NCI-H82 treated with DMSO at 0.1 percent for 48 hours (cell line): ENCODE measurements at regions not wholly inside any gene's neighbourhood (a gene's known extent, or its start where the extent isn't known, plus 50 kb on each side); places are given as distances from the start of the nearest gene placed in this dataset.
"Not testable (repeated sequence)": the region's sequence is repeated elsewhere in the genome, so short reads cannot be mapped to it uniquely, and the experiment has no call there.

Source experiments
- DNase-seq: peaks from one replicate; lab custom pipeline; 2025; ENCODE audit not compliant: unreplicated experiment; lab: John Stamatoyannopoulos, UW

DNA sequence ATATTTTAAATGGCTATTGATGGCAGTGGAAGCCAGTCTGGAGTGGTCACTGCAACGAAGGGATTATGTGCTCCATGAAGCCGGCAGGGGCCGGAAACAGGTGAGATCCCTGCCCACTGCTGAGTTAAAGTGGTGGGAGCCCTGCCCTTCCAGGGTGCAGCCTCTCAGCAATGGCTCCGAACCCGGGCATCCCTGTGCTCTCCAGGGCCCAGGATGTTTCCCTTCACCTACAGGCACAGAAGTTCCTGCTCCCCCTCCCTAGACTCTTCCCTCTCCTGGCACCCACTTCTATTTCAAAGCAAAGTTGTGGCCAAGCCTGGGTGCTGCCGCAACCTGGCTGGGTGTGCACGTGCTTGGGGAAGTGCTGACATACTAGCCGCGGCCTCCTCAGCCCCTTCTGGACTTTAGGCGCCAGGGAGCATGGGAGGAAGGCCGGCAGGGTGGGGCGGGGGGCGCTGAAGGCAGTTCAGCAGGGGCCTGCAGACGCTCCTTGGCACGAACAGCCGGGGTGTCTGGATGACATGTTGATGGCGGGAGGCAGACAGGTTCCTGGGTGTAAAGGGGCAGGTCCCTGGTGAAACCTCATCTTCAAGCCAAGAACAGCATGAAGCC, 452.3 kb downstream of the HTR1B start:
- no peak for DNase-seq

DNA sequence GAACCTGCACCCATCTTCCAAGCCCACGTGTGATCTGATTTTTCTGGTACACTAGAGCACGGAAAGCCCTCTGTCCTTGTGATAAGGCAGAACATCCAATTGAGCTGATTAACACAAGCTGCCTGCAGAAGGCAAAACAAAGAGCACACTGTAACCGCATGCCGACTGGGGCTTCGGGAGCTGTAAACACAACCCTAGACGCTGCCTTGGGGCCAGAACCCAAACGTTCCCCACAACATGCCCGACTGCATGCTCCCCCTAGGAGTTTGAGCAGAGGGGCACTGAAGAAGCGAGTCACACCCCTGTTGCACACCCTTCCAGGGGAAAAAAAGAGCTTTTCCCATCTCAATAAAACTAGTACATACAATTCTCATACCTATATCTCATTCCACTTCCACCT, 470.7 kb downstream of the HTR1B start:
- DNase-seq: no peak

DNA sequence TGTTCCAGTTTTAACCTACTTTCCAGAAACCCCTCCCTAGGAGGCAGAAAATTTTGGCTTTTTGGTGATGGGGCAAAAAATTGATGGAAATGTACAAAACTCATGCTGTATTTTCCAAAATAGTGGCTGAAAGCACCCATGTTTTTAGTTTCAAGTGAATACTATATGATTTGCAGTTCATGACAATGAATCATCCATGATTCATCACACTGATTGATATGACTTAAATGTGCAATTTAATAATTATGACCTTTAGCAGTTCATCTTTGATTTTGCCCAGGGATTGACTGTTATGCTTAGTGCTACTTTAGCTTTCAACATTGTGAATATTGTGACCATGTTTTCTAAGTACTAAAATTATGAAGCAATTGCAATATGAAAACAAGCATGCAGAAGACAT, 478.7 kb downstream of the HTR1B start:
- no peak for DNase-seq

DNA sequence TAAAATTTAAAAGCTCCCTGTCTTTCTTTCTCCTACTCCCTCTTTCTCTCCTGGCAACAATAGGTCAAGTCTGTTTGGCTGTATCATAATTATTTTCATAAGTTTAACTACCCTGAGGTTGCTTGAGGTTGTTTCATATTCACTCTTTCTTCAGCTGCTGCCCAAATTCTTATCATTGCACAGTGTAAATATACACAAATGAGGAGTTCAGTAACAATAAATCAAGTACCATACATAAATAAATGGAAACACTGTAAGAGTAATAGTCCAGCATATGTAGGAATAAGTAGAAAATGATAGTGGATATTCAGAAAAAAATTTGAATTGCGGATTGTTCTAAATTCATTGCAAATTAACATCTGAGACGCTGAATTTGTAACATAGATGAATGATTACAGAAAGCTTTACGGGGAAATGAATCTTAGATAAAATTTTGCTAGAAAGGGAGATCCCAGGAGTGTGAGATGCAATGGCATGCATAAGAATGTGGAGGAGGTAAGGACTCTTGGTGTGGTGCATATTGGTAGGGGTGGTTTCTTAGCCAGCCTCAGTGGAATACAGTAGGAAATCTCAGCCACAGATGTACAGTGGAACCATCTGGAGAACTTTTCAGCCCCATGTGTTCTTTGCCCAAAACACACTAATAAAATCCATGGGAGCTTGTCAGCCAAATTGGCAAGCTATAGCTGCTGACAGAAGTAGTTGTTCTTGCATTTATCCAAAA, 480.7 kb downstream of the HTR1B start:
- no peak for DNase-seq

DNA sequence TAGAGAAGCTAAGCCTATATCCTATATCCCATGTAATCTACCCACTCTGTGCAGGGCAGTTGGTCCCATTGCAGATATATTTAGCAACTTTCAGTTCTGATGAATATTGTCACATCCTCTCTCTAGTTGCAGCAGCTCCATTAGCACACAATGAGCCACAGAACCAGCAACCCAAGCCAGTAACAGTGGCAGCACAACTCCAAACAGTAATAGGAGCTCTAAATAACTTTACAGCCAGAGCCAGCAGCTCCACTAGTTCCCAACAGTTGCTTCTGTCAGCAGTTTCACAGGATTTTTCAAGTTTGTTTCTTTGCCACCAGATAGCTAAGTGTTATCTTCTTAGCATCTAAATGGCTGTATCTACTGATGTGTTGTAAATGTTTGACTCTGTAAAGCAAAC, 490.8 kb downstream of the HTR1B start:
- DNase-seq: no peak

DNA sequence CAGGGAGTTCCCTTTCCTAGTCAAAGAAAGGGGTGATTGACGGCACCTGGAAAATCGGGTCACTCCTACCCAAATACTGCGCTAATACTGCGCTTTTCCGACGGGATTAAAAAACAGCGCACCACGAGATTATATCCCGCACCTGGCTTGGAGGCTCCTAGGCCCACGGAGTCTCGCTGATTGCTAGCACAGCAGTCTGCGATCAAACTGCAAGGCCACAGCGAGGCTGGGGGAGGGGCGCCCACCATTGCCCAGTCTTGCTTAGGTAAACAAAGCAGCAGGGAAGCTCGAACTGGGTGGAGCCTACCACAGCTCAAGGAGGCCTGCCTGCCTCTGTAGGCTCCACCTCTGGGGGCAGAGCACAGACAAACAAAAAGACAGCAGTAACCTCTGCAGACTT, 504.1 kb downstream of the HTR1B start:
- not testable (repeated sequence) for DNase-seq

DNA sequence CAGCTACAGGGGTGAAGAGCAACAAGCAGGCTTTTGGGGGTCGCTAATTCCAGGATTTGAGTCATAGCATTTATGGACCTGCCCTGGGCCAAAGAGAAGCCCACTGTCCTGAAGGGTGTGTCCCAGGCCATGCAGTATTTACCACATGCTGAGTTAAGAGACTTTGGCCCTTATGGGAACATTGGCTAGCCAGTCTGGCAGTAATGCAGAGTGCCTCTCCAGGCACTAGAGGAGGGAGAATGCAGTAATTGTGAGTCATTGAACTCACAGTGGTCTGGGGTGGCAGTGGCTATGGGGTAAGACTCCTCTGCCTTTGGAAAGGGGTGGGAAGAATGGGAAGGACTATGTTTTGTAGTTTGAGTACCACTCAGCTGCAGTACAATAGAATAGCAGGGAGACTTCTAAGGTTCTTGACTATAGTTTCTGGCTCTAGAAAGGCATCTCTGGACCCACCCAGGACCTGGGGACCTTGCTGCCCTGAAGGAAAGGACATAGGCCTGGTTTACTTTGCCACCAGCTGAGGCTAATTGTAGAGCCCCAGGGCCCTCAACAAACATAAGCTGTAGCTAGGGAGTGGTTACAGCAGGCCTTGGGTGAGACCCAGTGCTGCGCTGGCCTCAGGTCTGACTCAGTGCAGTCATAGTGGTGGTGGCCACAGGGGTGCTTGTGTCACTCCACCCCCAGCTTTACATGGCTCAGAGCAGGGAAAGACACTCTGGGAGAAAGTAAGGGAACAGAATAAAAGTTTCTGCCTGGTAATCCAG, 520.9 kb downstream of the HTR1B start:
- no peak for DNase-seq

DNA sequence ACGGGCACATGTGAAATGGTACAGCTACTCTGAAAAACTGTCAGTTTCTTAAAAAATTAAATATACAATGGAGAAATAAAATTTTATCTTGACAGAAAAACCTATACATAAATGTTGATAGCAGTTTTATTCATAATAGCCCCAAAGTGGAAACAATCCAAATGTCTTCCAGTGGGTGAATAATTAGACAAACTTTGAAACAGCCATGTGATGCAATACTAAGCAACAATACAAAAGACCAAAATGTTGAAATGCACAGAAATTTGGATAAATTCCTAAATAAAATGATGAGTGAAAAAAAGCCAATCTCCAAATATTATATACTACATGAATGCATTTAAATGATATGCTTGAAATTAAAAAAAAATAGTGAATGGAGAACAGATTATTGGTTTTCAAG, 523.1 kb downstream of the HTR1B start:
- no peak for DNase-seq

DNA sequence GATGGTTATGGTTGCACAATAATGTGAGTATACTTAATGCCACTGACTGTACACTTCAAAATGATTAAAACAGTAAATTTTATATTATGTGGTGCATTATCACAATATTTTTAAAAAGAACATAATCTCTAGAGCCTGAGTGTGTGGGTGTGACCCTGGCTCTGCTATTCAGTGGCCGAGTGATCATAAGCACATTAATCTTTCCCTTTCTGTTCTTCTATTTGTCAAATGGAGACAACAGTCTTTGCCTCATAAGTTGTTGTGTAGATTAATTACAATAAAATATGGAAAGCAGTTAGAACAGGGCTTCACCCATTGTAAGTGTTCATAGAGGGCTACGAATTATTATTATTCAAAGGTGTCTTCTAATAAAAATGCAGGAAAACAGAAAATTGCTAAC, 548.6 kb downstream of the HTR1B start:
- DNase-seq: no peak

DNA sequence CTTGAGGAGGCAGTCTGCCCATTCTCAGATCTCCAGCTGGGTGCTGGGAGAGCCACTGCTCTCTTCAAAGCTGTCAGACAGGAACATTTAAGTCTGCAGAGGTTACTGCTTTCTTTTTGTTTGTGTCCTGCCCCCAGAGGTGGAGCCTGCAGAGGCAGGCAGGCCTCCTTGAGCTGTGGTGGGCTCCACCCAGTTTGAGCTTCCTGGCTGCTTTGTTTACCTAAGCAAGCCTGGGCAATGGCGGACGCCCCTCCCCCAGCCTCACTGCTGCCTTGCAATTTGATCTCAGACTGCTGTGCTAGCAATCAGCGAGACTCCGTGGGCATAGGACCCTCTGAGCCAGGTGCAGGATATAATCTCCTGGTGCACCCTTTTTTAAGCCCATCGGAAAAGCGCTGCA, 557.8 kb downstream of the HTR1B start:
- not testable (repeated sequence) for DNase-seq

DNA sequence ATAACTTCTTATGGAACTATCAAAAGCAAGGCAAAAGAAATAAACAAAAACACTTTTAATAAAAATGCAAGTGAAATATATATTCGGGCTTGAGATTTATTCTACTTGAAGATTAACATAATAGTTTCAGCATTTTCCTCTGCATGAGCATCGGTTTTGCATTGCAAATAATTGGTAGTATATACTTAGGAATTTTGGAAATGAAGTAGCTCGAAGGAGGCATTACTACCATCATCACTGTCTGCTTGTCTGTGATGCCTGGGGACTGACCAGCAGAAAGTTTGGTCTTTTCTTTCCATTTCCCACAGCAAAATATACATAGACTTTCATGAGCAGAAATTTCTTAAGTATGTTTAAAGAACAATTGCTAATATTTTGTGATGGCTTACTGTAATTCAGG, 570.7 kb downstream of the HTR1B start:
- no peak for DNase-seq

DNA sequence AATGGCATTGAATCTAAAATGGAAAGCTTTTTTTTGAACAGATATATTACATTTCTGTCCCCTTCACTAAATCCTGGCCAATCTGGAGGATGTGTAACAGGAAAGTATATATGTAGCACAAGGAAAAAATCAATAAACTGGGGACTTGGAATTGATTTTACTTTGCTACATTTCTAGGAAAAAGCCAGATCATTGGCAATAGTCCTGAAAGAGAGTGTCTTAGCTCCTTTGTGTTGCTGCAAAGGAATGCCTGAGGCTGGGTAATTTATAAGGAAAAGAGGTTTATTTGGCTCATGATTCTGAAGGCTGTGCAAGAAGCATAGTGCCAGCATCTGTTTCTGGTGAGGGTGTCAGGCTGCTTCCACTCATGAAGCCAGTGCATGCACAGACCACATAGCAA, 574.9 kb downstream of the HTR1B start:
- no peak for DNase-seq

DNA sequence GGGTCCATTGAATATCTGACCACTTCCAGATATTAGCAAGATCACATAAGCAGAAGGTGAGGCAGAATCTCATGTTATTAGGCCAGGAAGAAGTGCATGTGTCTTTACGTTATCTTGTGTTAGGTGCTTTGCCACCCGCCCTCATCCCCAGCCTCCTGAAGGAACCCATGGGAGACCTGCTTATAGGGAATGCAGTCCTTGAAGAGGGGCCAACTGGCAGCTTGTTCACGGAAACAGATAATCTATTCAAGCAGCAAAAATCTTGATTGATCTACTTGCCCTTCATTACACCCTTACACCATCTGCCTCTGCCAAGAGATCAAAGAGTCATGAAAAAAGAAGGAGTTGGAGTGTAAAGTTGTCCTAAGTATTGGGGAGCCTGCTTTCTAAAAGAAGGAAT, 576.4 kb downstream of the HTR1B start:
- DNase-seq: peak; percentile 79

DNA sequence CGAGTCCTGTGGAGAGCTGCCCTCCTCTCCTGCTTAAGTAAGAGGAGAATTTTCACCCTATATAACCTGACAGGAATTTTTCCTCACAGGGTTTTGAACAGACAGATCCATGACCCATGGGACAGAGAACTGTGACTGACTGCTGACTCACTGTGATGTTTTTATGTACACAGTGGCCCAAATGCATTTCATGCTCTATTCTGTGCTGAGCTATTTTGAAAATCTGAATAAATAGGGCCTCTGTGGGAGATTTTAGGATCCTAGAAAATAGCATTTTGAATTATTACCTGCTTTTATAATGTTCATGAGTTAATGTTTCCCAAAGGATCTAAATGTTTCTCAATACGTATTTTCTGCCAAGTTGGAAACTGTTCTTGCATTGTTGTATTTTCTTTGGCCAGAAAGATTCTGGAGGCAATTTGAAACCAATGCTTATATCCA, 577.4 kb downstream of the HTR1B start:
- DNase-seq: no peak

DNA sequence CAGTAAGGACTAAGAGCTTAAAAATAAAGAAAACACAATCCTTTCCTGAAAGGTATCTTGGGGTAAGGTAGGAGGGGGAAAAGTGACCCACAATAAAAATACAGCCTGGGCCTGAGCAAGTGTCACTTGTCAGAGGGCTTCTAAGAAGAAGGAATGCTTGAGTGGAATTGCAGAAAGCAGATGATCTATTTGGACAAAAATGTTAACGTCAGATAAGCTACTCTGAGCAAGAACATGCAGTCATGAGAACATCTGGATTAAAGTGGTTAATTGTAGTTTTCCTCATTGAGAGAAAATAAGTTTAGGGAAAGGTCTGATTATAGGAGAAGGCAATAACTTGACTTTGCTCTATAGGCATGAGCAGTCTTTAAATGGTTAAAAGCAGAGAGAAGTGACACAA, 581.9 kb downstream of the HTR1B start:
- DNase-seq: no peak

DNA sequence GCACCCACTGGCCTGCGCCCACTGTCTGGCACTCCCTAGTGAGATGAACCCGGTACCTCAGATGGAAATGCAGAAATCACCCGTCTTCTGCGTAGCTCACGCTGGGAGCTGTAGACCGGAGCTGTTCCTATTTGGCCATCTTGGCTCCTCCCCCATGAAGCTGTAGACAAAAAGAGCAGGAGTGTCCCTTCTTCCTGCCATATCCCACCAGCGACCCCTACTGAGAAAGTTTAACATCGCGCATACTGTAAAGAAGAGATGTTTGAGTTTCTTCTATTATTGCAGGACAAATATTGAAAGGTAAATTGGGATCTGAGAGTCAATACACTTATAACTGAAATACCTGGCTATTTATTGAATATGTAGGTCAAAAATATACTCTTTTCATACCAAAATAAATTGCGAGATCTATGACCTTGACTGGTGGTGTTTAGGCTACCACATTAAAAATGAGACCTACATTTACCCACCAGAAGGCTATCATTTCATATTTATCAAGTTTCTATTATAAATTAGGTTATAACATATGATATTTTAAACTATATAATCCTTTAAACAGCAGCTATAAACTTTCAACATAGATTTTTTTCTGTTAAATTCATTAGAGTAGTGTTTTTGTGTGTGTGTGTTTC, 586.3 kb downstream of the HTR1B start:
- DNase-seq: peak; percentile 23

DNA sequence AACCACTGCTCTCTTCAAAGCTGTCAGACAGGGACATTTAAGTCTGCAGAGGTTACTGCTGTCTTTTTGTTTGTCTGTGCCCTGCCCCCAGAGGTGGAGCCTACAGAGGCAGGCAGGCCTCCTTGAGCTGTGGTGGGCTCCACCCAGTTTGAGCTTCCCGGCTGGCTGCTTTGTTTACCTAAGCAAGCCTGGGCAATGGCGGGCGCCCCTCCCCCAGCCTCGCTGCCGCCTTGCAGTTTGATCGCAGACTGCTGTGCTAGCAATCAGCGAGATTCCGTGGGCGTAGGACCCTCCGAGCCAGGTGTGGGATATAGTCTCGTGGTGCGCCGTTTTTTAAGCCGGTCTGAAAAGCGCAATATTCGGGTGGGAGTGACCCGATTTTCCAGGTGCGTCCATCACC, 586.9 kb downstream of the HTR1B start:
- not testable (repeated sequence) for DNase-seq

DNA sequence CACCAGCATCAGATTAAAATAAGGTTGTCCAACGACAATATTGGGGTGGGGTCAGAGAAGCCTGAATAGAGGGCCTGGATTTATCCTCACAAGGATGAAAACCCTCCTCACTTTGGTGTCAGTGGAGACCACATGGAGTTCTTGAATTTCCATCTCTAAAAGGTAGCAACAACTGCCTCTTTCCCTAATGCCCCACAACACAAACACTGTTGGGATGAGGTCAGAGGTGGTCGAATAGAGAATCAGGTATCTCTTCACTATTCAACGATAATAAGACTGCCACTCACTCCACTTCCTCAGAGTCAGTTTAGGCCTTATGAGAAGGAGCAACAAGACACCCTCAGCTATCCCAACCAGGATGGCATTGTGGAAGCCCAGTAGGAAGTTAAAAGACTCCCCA, 596.1 kb downstream of the HTR1B start:
- DNase-seq: no peak

DNA sequence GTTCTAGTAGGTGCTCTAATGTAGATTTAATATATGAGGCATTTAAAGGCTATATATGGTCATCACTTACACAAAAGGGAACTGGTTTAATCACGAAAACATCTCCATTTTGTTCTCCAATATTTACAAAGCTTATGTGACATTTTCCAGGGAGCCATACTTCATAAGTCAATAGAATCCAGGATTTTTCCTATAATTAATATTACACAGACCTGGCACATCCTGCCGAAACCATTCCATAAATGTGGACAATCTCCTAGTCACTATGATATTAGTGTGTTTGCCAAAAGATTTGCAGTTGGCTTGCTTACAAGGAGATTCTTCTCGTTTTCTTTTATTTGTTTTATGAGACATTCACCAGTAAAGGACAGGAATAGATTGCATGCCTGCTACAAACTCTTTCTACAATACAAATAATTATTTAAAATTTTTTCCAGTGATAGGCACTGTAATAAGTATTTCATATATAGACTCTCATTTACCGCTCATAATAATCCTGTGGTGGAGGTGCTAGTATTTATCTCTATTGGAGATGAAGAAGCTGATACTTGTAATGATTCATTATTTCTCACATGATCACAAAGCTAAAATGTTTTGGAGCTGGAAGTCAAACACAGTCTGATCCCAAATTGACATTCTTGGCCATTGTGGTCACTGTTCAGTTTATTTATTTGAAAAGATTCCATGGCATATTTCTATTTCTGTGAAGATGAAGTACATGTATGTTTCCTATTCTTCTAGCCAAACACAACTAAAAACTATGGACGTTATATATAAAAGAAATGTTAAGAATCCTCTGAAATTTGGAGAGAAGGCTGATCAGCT, 597.0 kb downstream of the HTR1B start:
- no peak for DNase-seq

DNA sequence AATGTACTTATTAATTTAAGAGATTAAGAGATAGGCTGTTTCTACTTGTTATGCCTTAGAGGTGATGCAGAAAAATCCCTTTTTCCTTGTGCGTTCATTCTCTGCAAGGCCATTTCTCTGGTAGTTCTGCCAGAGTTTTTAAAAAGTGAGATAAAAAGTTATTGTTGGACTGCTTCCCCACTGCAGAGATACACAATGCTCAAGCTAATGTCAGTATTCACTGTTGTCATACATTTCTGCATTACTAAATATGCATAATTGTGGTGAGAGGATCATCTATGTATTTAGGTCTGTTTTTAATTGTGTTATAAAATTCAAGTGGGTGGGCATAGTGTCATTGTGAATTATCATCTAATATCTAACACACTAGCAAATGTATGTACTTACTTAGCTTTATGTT, 600.4 kb downstream of the HTR1B start:
- DNase-seq: no peak

DNA sequence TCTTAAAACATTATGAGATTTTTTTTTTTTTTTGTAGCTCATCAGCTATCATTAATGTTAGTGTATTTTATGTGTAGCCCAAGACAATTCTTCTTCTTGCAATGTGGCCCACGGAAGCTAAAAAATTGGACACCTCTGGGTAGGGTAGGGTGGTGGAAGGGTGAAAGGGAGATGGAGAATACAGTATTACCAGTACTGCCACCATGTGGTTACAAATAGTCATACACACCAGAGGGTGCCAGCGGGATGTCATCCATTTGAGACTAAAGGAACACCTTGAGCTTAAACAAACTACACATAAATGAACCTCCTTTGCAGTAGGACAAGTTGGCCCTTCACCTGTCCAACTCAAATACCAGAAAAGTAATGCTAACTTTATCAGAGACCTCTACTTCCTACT, 601.9 kb downstream of the HTR1B start:
- DNase-seq: no peak
